PC-9 (cell line): ENCODE measurements at regions not wholly inside any gene's neighbourhood (a gene's known extent, or its start where the extent isn't known, plus 50 kb on each side); places are given as distances from the start of the nearest gene placed in this dataset.

Experiments used
- EZH2 ChIP-seq: fragments of 200-600 bp; sonication (generic); IDR thresholded peaks from 2 replicates; pipeline ENCODE4 v1.8.0; 2017; ENCODE audit warnings: antibody characterized with exemption, low read depth
- TF ChIP-seq, protein P1 (sequence below): fragments of 200-600 bp; sonication (generic); conservative IDR thresholded peaks from 2 replicates; pipeline ENCODE4 v1.6.1; 2017; ENCODE audit warnings: mixed run types, antibody characterized with exemption, mild to moderate bottlenecking, moderate library complexity

DNA sequence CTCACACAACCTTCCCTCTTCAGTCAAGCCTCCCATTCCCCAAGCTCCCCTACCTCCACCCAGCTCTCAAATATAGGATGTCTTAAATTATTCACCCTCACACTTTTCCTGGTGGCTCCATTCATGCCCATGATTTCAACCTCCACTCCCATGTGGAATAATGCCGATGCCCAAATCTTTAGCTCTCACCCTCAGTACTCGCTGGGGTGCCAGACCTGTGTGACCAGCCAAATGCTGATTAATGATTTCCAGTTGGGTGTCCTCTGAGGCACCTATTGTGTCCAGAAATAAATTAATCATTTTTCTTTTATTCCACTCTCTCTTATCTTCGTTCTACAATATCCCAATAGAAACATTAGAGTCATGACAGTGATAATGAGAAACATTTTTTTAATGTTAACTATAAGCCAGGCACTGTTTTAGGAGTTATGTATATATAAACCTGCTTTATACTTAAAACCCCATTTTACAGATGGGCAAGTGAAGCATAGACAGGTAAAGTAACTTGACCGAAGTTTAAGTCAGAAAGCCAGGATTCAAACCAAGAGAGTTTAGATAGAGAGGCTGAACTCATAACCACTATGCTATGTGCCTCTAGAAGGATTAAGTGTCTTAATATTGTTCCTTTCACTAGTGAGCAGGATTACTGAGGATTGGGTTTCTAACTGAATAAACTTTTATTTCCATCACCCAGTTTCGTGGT lies 209.7 kb downstream of the DUSP10 start:
- TF ChIP-seq, protein P1, sequence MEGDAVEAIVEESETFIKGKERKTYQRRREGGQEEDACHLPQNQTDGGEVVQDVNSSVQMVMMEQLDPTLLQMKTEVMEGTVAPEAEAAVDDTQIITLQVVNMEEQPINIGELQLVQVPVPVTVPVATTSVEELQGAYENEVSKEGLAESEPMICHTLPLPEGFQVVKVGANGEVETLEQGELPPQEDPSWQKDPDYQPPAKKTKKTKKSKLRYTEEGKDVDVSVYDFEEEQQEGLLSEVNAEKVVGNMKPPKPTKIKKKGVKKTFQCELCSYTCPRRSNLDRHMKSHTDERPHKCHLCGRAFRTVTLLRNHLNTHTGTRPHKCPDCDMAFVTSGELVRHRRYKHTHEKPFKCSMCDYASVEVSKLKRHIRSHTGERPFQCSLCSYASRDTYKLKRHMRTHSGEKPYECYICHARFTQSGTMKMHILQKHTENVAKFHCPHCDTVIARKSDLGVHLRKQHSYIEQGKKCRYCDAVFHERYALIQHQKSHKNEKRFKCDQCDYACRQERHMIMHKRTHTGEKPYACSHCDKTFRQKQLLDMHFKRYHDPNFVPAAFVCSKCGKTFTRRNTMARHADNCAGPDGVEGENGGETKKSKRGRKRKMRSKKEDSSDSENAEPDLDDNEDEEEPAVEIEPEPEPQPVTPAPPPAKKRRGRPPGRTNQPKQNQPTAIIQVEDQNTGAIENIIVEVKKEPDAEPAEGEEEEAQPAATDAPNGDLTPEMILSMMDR = no peak
- no peak for TF ChIP-seq EZH2
